H1 (cell line): ENCODE measurements at regions not wholly inside any gene's neighbourhood (a gene's known extent, or its start where the extent isn't known, plus 50 kb on each side); places are given as distances from the start of the nearest gene placed in this dataset.

Experiments used
- CTCF ChIA-PET: fragments of 300-600 bp; sonication (Branson Sonifier 250); formaldehyde crosslinking; loops from one replicate; lab custom pipeline; 2021; ENCODE audit not compliant: partially characterized antibody; lab: Charles Lee
- POLR2A ChIA-PET: fragments of 300-600 bp; sonication (Branson Sonifier 250); formaldehyde crosslinking; loops from one replicate; lab custom pipeline; 2021; ENCODE audit warnings: inconsistent platforms; ENCODE audit not compliant: partially characterized antibody; lab: Charles Lee
- DNase-seq, 2 experiments: peaks; one replicate each; pipeline versions ENCODE4 v3.0.0 to v3.0.0-alpha.2; 2010 to 2022; ENCODE audit warnings: low spot score in 2 of 2, low read depth in 1 of 2, mixed read lengths in 1 of 2
- FAIRE-seq: peaks from 2 replicates; lab custom pipeline; 2011; peaks lifted over from hg19 to GRCh38; lab: Jason Lieb, UNC
- H2AFZ ChIP-seq: 2 replicates; pipeline ENCODE4 v1.8.1; 2012; ENCODE audit warnings: low read length, inconsistent platforms
- H2AK5ac ChIP-seq: 2 replicates; pipeline ENCODE4 v1.6.1; 2013; ENCODE audit warnings: low read depth, low read length
- H2BK120ac ChIP-seq: replicated peaks from 2 replicates; pipeline ENCODE3; 2013; ENCODE audit warnings: low read depth, low read length, inconsistent platforms
- H2BK12ac ChIP-seq: 2 replicates; pipeline ENCODE4 v1.6.1; 2013; ENCODE audit warnings: low read depth, low read length
- H2BK15ac ChIP-seq: 2 replicates; pipeline ENCODE4 v1.6.1; 2013; ENCODE audit warnings: low read length
- H2BK20ac ChIP-seq: 2 replicates; pipeline ENCODE4 v1.6.1; 2013; ENCODE audit warnings: low read length
- H2BK5ac ChIP-seq: 2 replicates; pipeline ENCODE4 v1.6.1; 2013; ENCODE audit warnings: low read depth, low read length
- H3K14ac ChIP-seq: 2 replicates; pipeline ENCODE4 v1.6.1; 2013; ENCODE audit warnings: inconsistent platforms; ENCODE audit not compliant: insufficient read length
- H3K18ac ChIP-seq: 2 replicates; pipeline ENCODE4 v1.6.1; 2013; ENCODE audit warnings: low read length; ENCODE audit errors: extremely low read depth
- H3K23ac ChIP-seq: 2 replicates; pipeline ENCODE4 v1.6.1; 2013; ENCODE audit warnings: inconsistent platforms; ENCODE audit not compliant: insufficient read length
- H3K23me2 ChIP-seq: 2 replicates; pipeline ENCODE4 v1.6.1; 2013; ENCODE audit warnings: low read depth, low read length
- H3K27ac ChIP-seq: 2 replicates; pipeline ENCODE4 v1.6.1; 2011; ENCODE audit warnings: low read depth, low read length, inconsistent platforms
- H3K27me3 ChIP-seq, 4 experiments: replicated peaks in 1 of 4; 1 replicate in 1 of 4; 2 replicates in 3 of 4; pipeline versions ENCODE4 v1.6.1 to v1.8.1; 2011 to 2013; ENCODE audit warnings: low read length in 3 of 4, mild to moderate bottlenecking in 3 of 4, inconsistent platforms in 2 of 4, mixed read lengths in 2 of 4, moderate library complexity in 1 of 4; ENCODE audit not compliant: control insufficient read depth in 3 of 4, insufficient read depth in 3 of 4; ENCODE audit errors: extremely low read depth in 1 of 4
- H3K36me3 ChIP-seq, 4 experiments: 2 replicates each; pipeline versions ENCODE4 v1.6.1 to v1.8.1; 2011 to 2013; ENCODE audit warnings: mild to moderate bottlenecking in 4 of 4, low read length in 3 of 4, moderate library complexity in 2 of 4, control low read depth in 1 of 4, inconsistent platforms in 1 of 4; ENCODE audit not compliant: insufficient read depth in 4 of 4, control insufficient read depth in 2 of 4
- H3K4ac ChIP-seq: replicated peaks from 2 replicates; pipeline ENCODE3; 2013; ENCODE audit warnings: low read length, low read depth, mixed read lengths, inconsistent platforms; ENCODE audit not compliant: insufficient read length
- H3K4me1 ChIP-seq, 4 experiments: replicated peaks in 1 of 4; 1 replicate in 1 of 4; 2 replicates in 3 of 4; pipeline versions ENCODE4 v1.6.1 to v1.8.1; 2011 to 2013; ENCODE audit warnings: low read length in 3 of 4, inconsistent platforms in 2 of 4, mixed read lengths in 1 of 4; ENCODE audit not compliant: insufficient read depth in 4 of 4, control insufficient read depth in 3 of 4
- H3K4me2 ChIP-seq, 2 experiments: 2 replicates each; pipeline versions ENCODE4 v1.6.1 to v1.8.1; 2011 to 2013; ENCODE audit warnings: low read depth in 2 of 2, low read length in 2 of 2, control low read depth in 1 of 2, inconsistent platforms in 1 of 2, mild to moderate bottlenecking in 1 of 2; ENCODE audit not compliant: insufficient read depth in 1 of 2
- H3K4me3 ChIP-seq, 4 experiments: fragments of 200-600, 300-600 bp in 1 of 4; sonication (generic), shearing (Covaris generic), sonication (Bioruptor Twin) in 1 of 4; 2 replicates each; pipeline versions ENCODE4 v1.5.1 to v1.8.1; 2011 to 2016; ENCODE audit warnings: low read length in 4 of 4, low read depth in 3 of 4, control low read depth in 2 of 4, inconsistent platforms in 2 of 4, mild to moderate bottlenecking in 2 of 4, mixed read lengths in 1 of 4, moderate library complexity in 1 of 4; ENCODE audit not compliant: insufficient read depth in 2 of 4; ENCODE audit errors: extremely low read depth in 1 of 4
- H3K56ac ChIP-seq: replicated peaks from 2 replicates; pipeline ENCODE3; 2013; ENCODE audit warnings: low read depth, mild to moderate bottlenecking, mixed read lengths, low read length, inconsistent platforms; ENCODE audit not compliant: insufficient read length
- H3K79me1 ChIP-seq: 2 replicates; pipeline ENCODE4 v1.6.1; 2013; ENCODE audit warnings: low read depth, low read length, control low read depth
- H3K79me2 ChIP-seq, 2 experiments: 2 replicates each; pipeline versions ENCODE4 v1.6.1 to v1.8.1; 2012 to 2013; ENCODE audit warnings: low read length in 2 of 2, mild to moderate bottlenecking in 2 of 2, inconsistent platforms in 1 of 2; ENCODE audit not compliant: insufficient read depth in 2 of 2, control insufficient read depth in 1 of 2
- H3K9ac ChIP-seq, 4 experiments: replicated peaks in 1 of 4; 1 replicate in 1 of 4; 2 replicates in 3 of 4; pipeline versions ENCODE4 v1.6.1 to v1.8.1; 2011 to 2013; ENCODE audit warnings: low read depth in 3 of 4, low read length in 3 of 4, control low read depth in 2 of 4, mild to moderate bottlenecking in 2 of 4, moderate library complexity in 2 of 4, inconsistent platforms in 1 of 4; ENCODE audit errors: extremely low read depth in 1 of 4
- H3K9me3 ChIP-seq, 2 experiments: 2 replicates each; pipeline versions ENCODE4 v1.6.1 to v1.8.1; 2012 to 2013; ENCODE audit warnings: mild to moderate bottlenecking in 2 of 2, moderate library complexity in 2 of 2, control low read depth in 1 of 2, inconsistent platforms in 1 of 2, low read depth in 1 of 2, low read length in 1 of 2, mixed read lengths in 1 of 2; ENCODE audit not compliant: insufficient read depth in 2 of 2
- H4K20me1 ChIP-seq, 2 experiments: replicated peaks in 1 of 2; 2 replicates each; pipeline versions ENCODE3 to v1.8.1; 2011 to 2013; ENCODE audit warnings: inconsistent platforms in 2 of 2, low read length in 2 of 2, mild to moderate bottlenecking in 1 of 2; ENCODE audit not compliant: insufficient read depth in 2 of 2, control insufficient read depth in 1 of 2
- H4K5ac ChIP-seq: 2 replicates; pipeline ENCODE4 v1.6.1; 2013; ENCODE audit warnings: low read length, low read depth, mixed read lengths, inconsistent platforms; ENCODE audit not compliant: insufficient read length
- H4K8ac ChIP-seq: 2 replicates; pipeline ENCODE4 v1.8.0; 2013; ENCODE audit warnings: mild to moderate bottlenecking, moderate library complexity, low read length, inconsistent platforms; ENCODE audit not compliant: insufficient read depth; ENCODE audit errors: extremely low read depth
- H4K91ac ChIP-seq: replicated peaks from 2 replicates; pipeline ENCODE3; 2013; ENCODE audit warnings: low read length, mixed read lengths, inconsistent platforms; ENCODE audit not compliant: insufficient read length
- PHF8 ChIP-seq: fragments of 200-600 bp; sonication (generic); conservative IDR thresholded peaks from 2 replicates; pipeline ENCODE4 v1.7.1; 2012; ENCODE audit warnings: low read depth, mild to moderate bottlenecking, inconsistent platforms, low read length, moderate library complexity
- RBBP5 ChIP-seq: IDR thresholded peaks from 2 replicates; pipeline ENCODE4 v1.7.1; 2012; ENCODE audit warnings: low read depth, mild to moderate bottlenecking, inconsistent platforms, low read length, moderate library complexity, borderline replicate concordance
- RXRA ChIP-seq: IDR thresholded peaks from 2 replicates; pipeline ENCODE4 v1.6.1; 2011; ENCODE audit warnings: low read depth, mild to moderate bottlenecking, low read length, moderate library complexity; ENCODE audit not compliant: insufficient read depth
- TBP ChIP-seq: IDR thresholded peaks from 2 replicates; pipeline ENCODE4 v1.6.1; 2011; ENCODE audit warnings: low read depth, low read length, improper control_type of control experiment
- YY1 ChIP-seq: IDR thresholded peaks from 2 replicates; pipeline ENCODE4 v1.6.1; 2011; ENCODE audit warnings: low read depth, mild to moderate bottlenecking, low read length
- WGBS, 2 experiments: shearing (Covaris generic) in 1 of 2; methylation state at CpG; one replicate each; pipeline versions ENCODE4 v1.1.6 to v1.1.7; 2013 to 2015; ENCODE audit warnings: low lambda C conversion rate in 2 of 2, mixed read lengths in 2 of 2, inconsistent platforms in 1 of 2, low coverage in 1 of 2, missing lambda C conversion rate in 1 of 2; ENCODE audit not compliant: insufficient replicate concordance in 2 of 2, insufficient coverage in 1 of 2, insufficient read length in 1 of 2; ENCODE audit errors: extremely low coverage in 1 of 2, missing lambda C conversion rate in 1 of 2; 5-methylcytosine and 5-hydroxymethylcytosine counted together

DNA sequence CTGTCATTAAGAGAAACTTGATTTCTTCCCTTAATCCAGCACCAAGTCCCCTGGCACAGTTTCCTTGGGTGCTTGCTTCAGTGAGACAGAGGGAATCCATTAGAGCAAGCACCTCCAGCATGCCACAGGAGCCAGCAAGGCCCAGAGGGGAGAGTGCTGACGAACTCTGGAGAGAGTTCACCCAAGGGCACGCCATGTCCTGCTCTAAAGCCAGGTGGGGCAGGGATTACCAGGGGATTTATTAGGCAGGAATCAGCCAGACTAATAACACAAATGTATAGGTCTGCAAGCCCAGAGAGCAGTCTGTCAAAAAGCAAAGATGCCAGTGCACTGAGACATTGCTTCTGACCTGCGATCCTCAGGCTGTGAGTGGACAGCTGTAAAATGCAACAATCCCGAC, 155.4 kb upstream of the SYNDIG1 start:
- no peak overlapping the region for H2BK12ac ChIP-seq
- H2BK20ac ChIP-seq, result no peak overlapping the region
- H3K36me3 ChIP-seq, result no peaks in the 10 kb centered on the region
- no peak overlapping the region for H2BK15ac ChIP-seq
- H3K23ac ChIP-seq, result no peak overlapping the region
- no peak overlapping the region for H4K91ac ChIP-seq
- TF ChIP-seq PHF8, result no peak
- TF ChIP-seq RBBP5, result no peak
- no peak for TF ChIP-seq RXRA
- TF ChIP-seq YY1, result no peak
- no peak for TF ChIP-seq TBP
- H4K20me1 ChIP-seq, result no peaks in the 10 kb centered on the region
- H3K4me1 ChIP-seq, result no peaks in the 10 kb centered on the region
- no peak overlapping the region for H3K27ac ChIP-seq
- no peak overlapping the region; the same call in 1 of the 2 replicates for H4K8ac ChIP-seq
- no peaks in the 10 kb centered on the region for H3K9me3 ChIP-seq
- CTCF ChIA-PET, result interaction anchor here (1.4 kb wide), 1 partner anchor 10 kb away, joined by 5 read pairs; no protein-coding TSS in a partner anchor
- WGBS, 2 experiments, result 92% methylated on average over 4 of the region's 4 CpGs; no CpG with 5 or more reads in 1 of the 2 experiments
- no peak overlapping the region for H2AK5ac ChIP-seq
- no peaks in the 10 kb centered on the region for H3K23me2 ChIP-seq
- H3K79me1 ChIP-seq, result no peaks in the 10 kb centered on the region
- no peaks in the 10 kb centered on the region; a peak in 1 of 7 replicates for H3K27me3 ChIP-seq
- POLR2A ChIA-PET, result interaction anchor here (1.2 kb wide), 1 partner anchor 45 kb away, joined by 3 read pairs; no protein-coding TSS in a partner anchor
- H4K5ac ChIP-seq, result no peak overlapping the region
- no peak overlapping the region for H2BK120ac ChIP-seq
- no peak overlapping the region for H3K4me2 ChIP-seq
- no peak overlapping the region for H2BK5ac ChIP-seq
- no peak overlapping the region for H3K4ac ChIP-seq
- FAIRE-seq (no peak), DNase-seq (no peak)
- H3K56ac ChIP-seq, result no peak overlapping the region
- no peak overlapping the region for H3K14ac ChIP-seq
- no peak overlapping the region for H3K4me3 ChIP-seq
- no peak overlapping the region for H3K18ac ChIP-seq
- H3K79me2 ChIP-seq, result no peaks in the 10 kb centered on the region
- H2AFZ ChIP-seq, result no peak overlapping the region
- H3K9ac ChIP-seq, result no peak overlapping the region
